ENCODE measurements at regions not wholly inside any gene's neighbourhood (a gene's known extent, or its start where the extent isn't known, plus 50 kb on each side); places are given as distances from the start of the nearest gene placed in this dataset.
"Not testable (repeated sequence)": the region's sequence is repeated elsewhere in the genome, so short reads cannot be mapped to it uniquely, and the experiment has no call there.

DNA sequence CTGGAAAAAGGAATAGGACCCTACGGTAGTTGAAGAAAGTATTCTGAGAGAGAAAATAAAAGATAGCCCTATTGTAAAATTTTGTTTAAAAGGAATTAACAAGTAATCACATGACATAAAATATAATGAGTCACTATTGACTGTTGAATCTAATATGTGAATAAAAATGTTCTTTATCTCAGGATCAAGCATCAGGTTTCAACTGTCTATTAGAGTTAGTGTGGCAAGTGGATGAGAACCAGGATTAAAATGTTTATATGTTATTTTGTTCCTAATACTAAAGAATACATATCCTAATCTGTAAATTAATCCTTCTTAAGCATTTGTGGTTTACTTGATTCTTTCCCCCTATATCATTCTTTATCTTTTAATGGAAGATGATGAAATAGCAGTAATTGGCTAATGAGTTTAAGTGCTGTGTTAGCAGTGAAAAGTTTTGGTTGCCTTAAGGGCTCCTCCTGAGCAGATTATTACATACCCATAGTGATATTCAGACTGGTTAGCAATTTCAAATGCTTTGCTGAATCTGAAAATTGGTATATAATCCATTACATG, 101.8 kb upstream of the BCHE start:
- no peak for DNase-seq
- in situ Hi-C loops (cut with MboI; ENCODE audit: low pct_unique_long_range_greater_than_20kb, low sequenced_read_pairs), result no loop called here

DNA sequence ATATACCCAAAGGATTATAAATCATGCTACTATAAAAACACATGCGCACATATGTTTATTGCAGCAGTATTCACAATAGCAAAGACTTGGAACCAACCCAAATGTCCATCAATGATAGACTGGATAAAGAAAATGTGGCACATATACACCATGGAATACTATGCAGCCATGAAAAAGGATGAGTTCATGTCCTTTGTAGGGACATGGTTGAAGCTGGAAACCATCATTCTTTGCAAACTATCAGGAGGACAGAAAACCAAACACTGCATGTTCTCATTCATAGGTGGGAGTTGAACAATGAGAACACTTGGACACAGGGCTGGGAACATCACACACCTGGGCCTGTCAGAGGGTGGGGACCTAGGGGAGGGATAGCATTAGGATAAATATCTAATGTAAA, 98.9 kb upstream of the BCHE start:
- in situ Hi-C loops (cut with MboI; ENCODE audit: low pct_unique_long_range_greater_than_20kb, low sequenced_read_pairs); DNase-seq: not testable (repeated sequence)

GRCh38 chr3:165924301-165924791, 87.1 kb upstream of the BCHE start:
- DNase-seq; in situ Hi-C loops (cut with MboI; ENCODE audit: low pct_unique_long_range_greater_than_20kb, low sequenced_read_pairs): not testable (repeated sequence)

DNA sequence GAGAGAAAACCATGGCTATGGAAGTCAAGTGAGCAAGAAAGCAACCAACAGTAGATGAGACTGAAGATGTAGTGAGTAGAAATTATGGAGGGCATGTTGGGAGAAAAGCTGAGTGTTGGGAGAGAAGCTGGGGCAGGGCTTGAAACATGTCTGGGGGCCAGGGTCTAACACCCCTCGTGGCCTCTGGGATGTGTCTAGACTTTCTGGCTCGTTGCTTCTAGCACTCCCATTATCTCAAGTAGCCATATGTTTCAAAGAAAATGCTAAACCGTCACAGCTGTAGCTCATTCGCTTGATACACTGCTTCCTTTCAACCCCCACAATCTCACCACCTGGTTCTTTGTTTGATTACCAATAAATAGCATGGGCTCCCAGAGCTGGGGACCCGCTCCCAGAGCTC, 83.8 kb upstream of the BCHE start:
- DNase-seq, result no peak
- in situ Hi-C loops (cut with MboI; ENCODE audit: low pct_unique_long_range_greater_than_20kb, low sequenced_read_pairs), result no loop called here

DNA sequence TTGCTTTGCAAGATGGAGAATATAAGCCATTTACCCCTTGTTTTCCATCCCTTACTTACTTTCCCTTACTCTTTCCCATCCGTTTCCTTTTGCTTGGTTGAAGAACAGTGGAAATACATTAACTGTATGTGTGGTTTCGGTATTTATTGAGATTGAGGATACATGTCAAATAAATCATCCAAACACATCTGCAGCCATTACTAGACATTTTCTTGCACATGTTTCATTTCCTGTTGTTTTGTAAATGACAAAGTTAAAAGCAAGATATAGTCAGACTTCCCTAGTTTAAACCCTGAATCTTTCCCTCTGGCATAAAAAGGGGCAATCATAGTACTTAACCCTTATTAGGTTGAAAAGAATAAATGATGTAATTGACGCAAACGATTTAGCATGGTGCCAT, 82.1 kb upstream of the BCHE start:
- in situ Hi-C loops (cut with MboI; ENCODE audit: low pct_unique_long_range_greater_than_20kb, low sequenced_read_pairs), result no loop called here
- no peak for DNase-seq

DNA sequence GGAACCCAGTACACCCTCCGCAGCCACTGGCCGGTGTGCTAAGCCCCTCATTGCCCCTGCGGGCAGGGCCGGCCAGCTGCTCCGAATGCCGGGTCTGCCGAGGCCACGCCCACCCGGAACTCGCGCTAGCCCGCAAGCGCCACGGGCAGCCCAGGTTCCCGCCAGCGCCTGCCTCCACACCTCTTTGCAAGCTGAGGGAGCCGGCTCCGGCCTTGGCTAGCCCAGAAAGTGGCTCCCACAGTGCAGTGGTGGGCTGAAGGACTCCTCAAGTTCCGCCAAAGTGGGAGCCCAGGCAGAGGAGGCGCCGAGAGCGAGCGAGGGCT, 81.4 kb upstream of the BCHE start:
- no peak for DNase-seq
- in situ Hi-C loops (cut with MboI; ENCODE audit: low pct_unique_long_range_greater_than_20kb, low sequenced_read_pairs), result no loop called here

DNA sequence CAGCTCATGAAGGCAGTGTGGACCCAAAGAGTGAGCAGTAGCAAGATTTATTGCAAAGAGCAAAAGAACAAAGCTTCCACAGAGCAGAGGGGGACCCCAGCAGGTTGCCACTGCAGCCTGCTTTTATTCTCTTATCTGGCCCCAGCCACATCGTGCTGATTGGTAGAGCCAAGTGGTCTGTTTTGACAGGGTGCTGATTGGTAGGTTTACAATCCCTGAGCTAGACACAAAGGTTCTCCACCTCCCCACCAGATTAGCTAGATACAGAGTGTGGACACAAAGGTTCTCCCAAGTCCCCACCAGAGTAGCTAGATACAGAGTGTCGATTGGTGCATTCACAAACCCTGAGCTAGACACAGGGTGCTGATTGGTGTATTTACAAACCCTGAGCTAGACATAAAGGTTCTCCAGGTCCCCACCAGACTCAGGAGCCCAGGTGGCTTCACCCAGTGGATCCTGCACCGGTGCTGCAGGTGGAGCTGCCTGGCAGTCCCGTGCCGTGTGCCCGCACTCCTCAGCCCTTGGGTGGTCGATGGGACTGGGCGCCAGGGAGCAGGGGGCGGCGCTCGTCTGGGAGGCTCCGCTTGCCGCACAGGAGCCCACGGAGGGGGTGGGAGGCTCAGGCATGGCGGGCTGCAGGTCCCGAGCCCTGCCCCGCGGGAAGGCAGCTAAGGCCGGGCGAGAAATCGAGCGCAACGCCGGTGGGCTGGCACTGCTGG, 80.9 kb upstream of the BCHE start:
- in situ Hi-C loops (cut with MboI; ENCODE audit: low pct_unique_long_range_greater_than_20kb, low sequenced_read_pairs); DNase-seq: not testable (repeated sequence)

DNA sequence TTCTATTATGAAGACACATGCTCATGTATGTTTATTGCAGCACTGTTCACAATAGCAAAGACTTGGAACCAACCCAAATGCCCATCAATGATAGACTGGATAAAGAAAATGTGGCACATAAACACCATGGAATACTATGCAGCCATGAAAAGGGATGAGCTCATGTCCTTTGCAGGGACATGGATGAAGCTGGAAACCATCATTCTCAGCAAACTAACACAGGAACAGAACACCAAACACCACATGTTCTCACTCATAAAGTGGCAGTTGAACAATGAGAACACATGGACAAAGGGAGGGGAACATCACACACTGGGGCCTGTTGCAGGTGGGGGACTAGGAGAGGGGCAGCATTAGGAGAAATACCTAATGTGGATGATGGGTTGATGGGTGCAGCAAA, 77.9 kb upstream of the BCHE start:
- in situ Hi-C loops (cut with MboI; ENCODE audit: low pct_unique_long_range_greater_than_20kb, low sequenced_read_pairs), result not testable (repeated sequence)

DNA sequence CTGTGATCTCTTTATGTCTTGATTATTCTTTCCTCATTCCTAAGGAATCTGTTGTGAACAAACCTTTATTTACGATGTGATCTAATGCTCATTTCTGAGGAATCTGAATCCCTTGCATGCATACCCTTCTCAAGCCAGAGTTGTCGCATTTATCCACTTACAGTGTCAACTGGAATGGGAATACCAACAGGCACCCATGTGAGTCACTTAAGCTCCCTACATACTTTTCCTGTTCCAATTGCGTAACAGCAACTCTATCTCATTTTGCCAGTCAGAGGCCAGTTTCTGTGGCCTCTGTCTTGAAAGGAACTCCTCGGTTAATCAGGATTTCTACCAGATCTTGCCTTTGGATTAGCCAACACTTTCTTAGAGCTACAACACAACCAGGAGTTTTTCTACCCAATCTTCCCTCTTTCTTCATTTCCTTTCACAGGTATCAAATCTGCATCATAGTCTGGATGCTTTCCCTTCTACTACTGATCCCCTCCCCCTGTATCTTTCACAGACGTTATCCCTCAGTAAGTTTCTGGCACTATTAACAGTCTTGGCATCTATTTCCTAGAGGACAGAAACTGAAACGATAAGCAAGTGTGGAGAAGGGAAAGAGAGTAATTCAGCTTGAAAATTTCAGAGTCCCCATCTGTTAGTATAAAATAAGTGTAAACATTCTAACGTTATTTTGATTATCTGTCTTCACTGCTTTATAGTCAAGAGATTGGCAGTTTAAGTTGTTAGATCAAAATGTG, 66.8 kb upstream of the BCHE start:
- in situ Hi-C loops (cut with MboI; ENCODE audit: low pct_unique_long_range_greater_than_20kb, low sequenced_read_pairs), result no loop called here
- DNase-seq, result no peak

More for the DNA sequence above, 77.9 kb upstream of the BCHE start:
- not testable (repeated sequence) for DNase-seq

DNA sequence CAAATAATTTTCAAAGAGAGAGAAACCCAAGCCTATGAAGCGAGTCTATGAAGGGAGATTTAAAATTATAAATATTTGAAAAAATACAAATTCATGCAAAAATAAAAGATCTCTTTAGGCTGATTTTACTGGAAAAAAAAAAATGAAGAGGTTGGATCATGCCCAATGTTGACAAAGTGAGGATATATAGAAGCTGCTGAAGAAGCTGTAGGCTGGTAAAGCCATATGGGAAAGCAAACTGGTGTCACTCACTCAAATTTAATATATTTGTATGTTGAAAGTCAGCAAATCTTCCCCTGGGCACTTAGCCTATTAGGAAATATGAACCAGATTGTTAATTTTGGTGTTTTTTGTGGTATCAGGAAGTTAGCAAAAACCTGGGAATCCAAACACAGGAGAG, 61.8 kb upstream of the BCHE start:
- in situ Hi-C loops (cut with MboI; ENCODE audit: low pct_unique_long_range_greater_than_20kb, low sequenced_read_pairs), result no loop called here

GRCh38 chr3:165897137-165897536, 59.9 kb upstream of the BCHE start:
- DNase-seq, result no peak
- in situ Hi-C loops (cut with MboI; ENCODE audit: low pct_unique_long_range_greater_than_20kb, low sequenced_read_pairs), result no loop called here

More for the DNA sequence above, 61.8 kb upstream of the BCHE start:
- no peak for DNase-seq

- peak; percentile 29 for DNase-seq
- in situ Hi-C loops (cut with MboI; ENCODE audit: low pct_unique_long_range_greater_than_20kb, low sequenced_read_pairs), result no loop called here
Observed at GRCh38 chr3:165895919-165896318, 58.7 kb upstream of the BCHE start.

GRCh38 chr3:165892565-165892964, 55.3 kb upstream of the BCHE start:
- DNase-seq, result no peak
- in situ Hi-C loops (cut with MboI; ENCODE audit: low pct_unique_long_range_greater_than_20kb, low sequenced_read_pairs), result no loop called here

Measured in KBM-7 (cell line).